Mammary epithelial cell (primary cell): ENCODE measurements at regions not wholly inside any gene's neighbourhood (a gene's known extent, or its start where the extent isn't known, plus 50 kb on each side); places are given as distances from the start of the nearest gene placed in this dataset.

Experiments
- CTCF ChIP-seq, 2 donors: IDR thresholded peaks in 1 of 2; conservative IDR thresholded peaks in 1 of 2; 2 replicates each; pipeline ENCODE4 v1.5.1; 2011 to 2012; ENCODE audit warnings: inconsistent platforms in 2 of 2, low read length in 2 of 2, mild to moderate bottlenecking in 2 of 2, control low read depth in 1 of 2, low read depth in 1 of 2; ENCODE audit not compliant: insufficient read depth in 1 of 2; ENCODE audit errors: extremely low read depth in 1 of 2
- EZH2 ChIP-seq: IDR thresholded peaks from 2 replicates; pipeline ENCODE4 v1.6.1; 2012; ENCODE audit warnings: low read length, inconsistent platforms, borderline replicate concordance

GRCh38 chr2:219961947-219962498 lies 334.6 kb downstream of the SLC4A3 start:
- TF ChIP-seq CTCF (conservative IDR thresholded peaks at IDR 0.05 in 1 of 2, IDR thresholded peaks at IDR 0.05 in 1 of 2; ENCODE audit: extremely low read depth in 1 of 2, insufficient read depth in 1 of 2, low read depth in 1 of 2, low read length in 2 of 2) (no peak), EZH2 (no peak)
